T-cell (primary cell): ENCODE measurements at regions not wholly inside any gene's neighbourhood (a gene's known extent, or its start where the extent isn't known, plus 50 kb on each side); places are given as distances from the start of the nearest gene placed in this dataset.

Experiments used
- ATAC-seq, 4 experiments: fragments of 200-7000 bp in 3 of 4; fragments of 150-1000 bp in 1 of 4; cut with Tn5 transposase; replicated peaks in 1 of 4; 1 replicate in 3 of 4; 2 replicates in 1 of 4; pipeline ENCODE4 v1.10.0; 2021; ENCODE audit warnings: moderate library complexity in 3 of 4, mild to moderate bottlenecking in 2 of 4, moderate number of reproducible peaks in 1 of 4
- CTCF ChIA-PET, 2 donors: fragments of 300-600 bp; sonication (Branson Sonifier 250); formaldehyde crosslinking; loops; one replicate each; lab custom pipeline; 2022; ENCODE audit warnings: antibody characterized with exemption in 2 of 2; lab: Charles Lee
- POLR2A ChIA-PET, 2 donors: fragments of 300-600 bp; sonication (Branson Sonifier 250); formaldehyde crosslinking; loops; one replicate each; lab custom pipeline; 2022; ENCODE audit warnings: antibody characterized with exemption in 2 of 2; lab: Charles Lee
- DNase-seq, 35 experiments: peaks; one replicate each; pipeline versions ENCODE4 v3.0.0 to v3.0.0-alpha.2; 2013 to 2023
- H3K27ac ChIP-seq: one replicate; pipeline ENCODE4 v1.5.1; 2013; ENCODE audit warnings: low read length
- H3K27me3 ChIP-seq, 2 experiments: replicated peaks in 1 of 2; 1 replicate in 1 of 2; 2 replicates in 1 of 2; pipeline versions ENCODE4 v1.6.1 to v1.7.0; 2013; ENCODE audit warnings: low read length in 1 of 2, mixed read lengths in 1 of 2; ENCODE audit not compliant: control insufficient read depth in 2 of 2, insufficient read depth in 2 of 2; ENCODE audit errors: extremely low read depth in 1 of 2
- H3K36me3 ChIP-seq, 2 donors: 1 replicate in 1 of 2; 2 replicates in 1 of 2; pipeline versions ENCODE4 v1.6.1 to v1.7.0; 2013; ENCODE audit warnings: low read length in 1 of 2; ENCODE audit not compliant: control insufficient read depth in 2 of 2, insufficient read depth in 1 of 2; ENCODE audit errors: extremely low read depth in 1 of 2
- H3K4me1 ChIP-seq, 2 experiments: 1 replicate in 1 of 2; 2 replicates in 1 of 2; pipeline versions ENCODE4 v1.6.1 to v1.7.0; 2013; ENCODE audit warnings: low read length in 2 of 2, mixed read lengths in 1 of 2; ENCODE audit not compliant: insufficient read depth in 2 of 2, control insufficient read depth in 1 of 2; ENCODE audit errors: extremely low read depth in 1 of 2
- H3K4me3 ChIP-seq, 2 donors: 1 replicate in 1 of 2; 2 replicates in 1 of 2; pipeline versions ENCODE4 v1.5.1 to v1.7.0; 2013; ENCODE audit warnings: mild to moderate bottlenecking in 2 of 2, low read length in 1 of 2, moderate library complexity in 1 of 2; ENCODE audit not compliant: control insufficient read depth in 1 of 2; ENCODE audit errors: extremely low read depth in 1 of 2
- H3K9me3 ChIP-seq: 2 replicates; pipeline ENCODE4 v1.7.0; 2013
- H3K27ac Mint-ChIP-seq, 2 donors: one replicate each; pipeline ENCODE4 v1.8.0; 2020 to 2021; ENCODE audit warnings: mild to moderate bottlenecking in 2 of 2, mixed read lengths in 2 of 2
- H3K27me3 Mint-ChIP-seq, 2 donors: one replicate each; pipeline ENCODE4 v1.8.0; 2021 to 2022; ENCODE audit warnings: mixed read lengths in 2 of 2
- H3K36me3 Mint-ChIP-seq: one replicate; pipeline ENCODE4 v1.8.0; 2021; ENCODE audit warnings: mixed read lengths
- H3K4me1 Mint-ChIP-seq, 3 donors: one replicate each; pipeline ENCODE4 v1.8.0; 2020 to 2022; ENCODE audit warnings: mixed read lengths in 3 of 3, mild to moderate bottlenecking in 1 of 3
- H3K4me3 Mint-ChIP-seq, 3 donors: one replicate each; pipeline ENCODE4 v1.8.0; 2020 to 2022; ENCODE audit warnings: mild to moderate bottlenecking in 3 of 3, mixed read lengths in 3 of 3, moderate library complexity in 3 of 3
- H3K9me3 Mint-ChIP-seq, 3 donors: one replicate each; pipeline ENCODE4 v1.8.0; 2020 to 2022; ENCODE audit warnings: mixed read lengths in 3 of 3
- WGBS: methylation state at CpG from one replicate; pipeline ENCODE4 v1.1.5; 2013; ENCODE audit warnings: missing lambda C conversion rate; ENCODE audit not compliant: insufficient coverage; 5-methylcytosine and 5-hydroxymethylcytosine counted together

GRCh38 chr2:220226076-220226475 lies 598.6 kb downstream of the SLC4A3 start:
- Mint-ChIP-seq H3K36me3 (no peaks in the 10 kb centered on the region), H3K9me3 (no peaks in the 10 kb centered on the region), H3K4me3 (no peak overlapping the region), H3K27ac (no peak overlapping the region), H3K4me1 (no peaks in the 10 kb centered on the region), H3K27me3 (peaks cover 0 to 3% of the 10 kb centered on the region in 2 donors)
- DNase-seq (no peak), ATAC-seq (no peak)
- H3K4me3 ChIP-seq = no peak overlapping the region
- WGBS = 81% methylated on average over 2 of the region's 2 CpGs
- ChIA-PET CTCF (no interaction called here), POLR2A (no interaction called here)
- peaks cover 0 to 2% of the 10 kb centered on the region in 2 experiments for H3K27me3 ChIP-seq
- no peaks in the 10 kb centered on the region for H3K9me3 ChIP-seq
- H3K4me1 ChIP-seq = no peaks in the 10 kb centered on the region
- no peak overlapping the region for H3K27ac ChIP-seq
- no peaks in the 10 kb centered on the region for H3K36me3 ChIP-seq

GRCh38 chr2:220226546-220226945 lies 599.1 kb downstream of the SLC4A3 start:
- ChIA-PET CTCF (no interaction called here), POLR2A (no interaction called here)
- Mint-ChIP-seq H3K27ac (no peak overlapping the region), H3K36me3 (no peaks in the 10 kb centered on the region), H3K27me3 (peaks cover 0 to 3% of the 10 kb centered on the region in 2 donors), H3K4me3 (no peak overlapping the region), H3K9me3 (no peaks in the 10 kb centered on the region), H3K4me1 (no peaks in the 10 kb centered on the region)
- DNase-seq (no peak), ATAC-seq (no peak)
- Histone ChIP-seq H3K4me1 (no peaks in the 10 kb centered on the region), H3K27ac (no peak overlapping the region), H3K4me3 (no peak overlapping the region), H3K9me3 (no peaks in the 10 kb centered on the region), H3K36me3 (no peaks in the 10 kb centered on the region), H3K27me3 (peaks cover 0 to 2% of the 10 kb centered on the region in 2 experiments)
- WGBS = no CpG with 5 or more reads among the region's 1 CpG

- POLR2A ChIA-PET = no interaction called here
Observed at GRCh38 chr2:220227266-220227920, 600.0 kb downstream of the SLC4A3 start.

GRCh38 chr2:220228310-220229006 lies 601.0 kb downstream of the SLC4A3 start:
- Histone ChIP-seq H3K9me3 (no peaks in the 10 kb centered on the region), H3K27me3 (peaks cover 0 to 2% of the 10 kb centered on the region in 2 experiments), H3K4me3 (no peak overlapping the region), H3K27ac (no peak overlapping the region), H3K36me3 (no peaks in the 10 kb centered on the region), H3K4me1 (no peaks in the 10 kb centered on the region)
- ATAC-seq (no peak), DNase-seq (no peak)
- Mint-ChIP-seq H3K27ac (no peak overlapping the region), H3K36me3 (no peaks in the 10 kb centered on the region), H3K4me1 (no peaks in the 10 kb centered on the region), H3K4me3 (no peak overlapping the region), H3K27me3 (peaks cover 0 to 3% of the 10 kb centered on the region in 2 donors), H3K9me3 (no peaks in the 10 kb centered on the region)
- ChIA-PET CTCF (no interaction called here), POLR2A (no interaction called here)
- 64% methylated on average over 5 of the region's 8 CpGs for WGBS

More at GRCh38 chr2:220227266-220227920, 600.0 kb downstream of the SLC4A3 start:
- DNase-seq (no peak), ATAC-seq (no peak)
- Mint-ChIP-seq H3K4me1 (no peaks in the 10 kb centered on the region), H3K36me3 (no peaks in the 10 kb centered on the region), H3K27ac (no peak overlapping the region), H3K9me3 (no peaks in the 10 kb centered on the region), H3K4me3 (no peak overlapping the region), H3K27me3 (peaks cover 0 to 3% of the 10 kb centered on the region in 2 donors)
- H3K27ac ChIP-seq = no peak overlapping the region
- H3K4me3 ChIP-seq = no peak overlapping the region
- CTCF ChIA-PET = no interaction called here
- H3K4me1 ChIP-seq = no peaks in the 10 kb centered on the region
- no peaks in the 10 kb centered on the region for H3K9me3 ChIP-seq
- 100% methylated on average over 1 of the region's 4 CpGs for WGBS
- no peaks in the 10 kb centered on the region for H3K36me3 ChIP-seq
- peaks cover 0 to 2% of the 10 kb centered on the region in 2 experiments for H3K27me3 ChIP-seq

- POLR2A ChIA-PET = no interaction called here
- Mint-ChIP-seq H3K4me3 (no peak overlapping the region), H3K36me3 (no peaks in the 10 kb centered on the region), H3K9me3 (peaks cover 0 to 3% (median 3%) of the 10 kb centered on the region in 3 donors), H3K27ac (no peak overlapping the region), H3K27me3 (no peaks in the 10 kb centered on the region), H3K4me1 (no peaks in the 10 kb centered on the region)
- no peak for ATAC-seq
- H3K27me3 ChIP-seq = no peaks in the 10 kb centered on the region
- no peaks in the 10 kb centered on the region for H3K36me3 ChIP-seq
- WGBS = no CpG with 5 or more reads among the region's 1 CpG
- H3K27ac ChIP-seq = no peak overlapping the region
- no peaks in the 10 kb centered on the region for H3K9me3 ChIP-seq
- CTCF ChIA-PET = no interaction called here
- DNase-seq = no peak
- no peak overlapping the region for H3K4me3 ChIP-seq
- H3K4me1 ChIP-seq = no peaks in the 10 kb centered on the region
Observed at GRCh38 chr2:220240641-220241040, 613.2 kb downstream of the SLC4A3 start.

- Histone ChIP-seq H3K9me3 (no peaks in the 10 kb centered on the region), H3K27ac (no peak overlapping the region), H3K4me3 (no peak overlapping the region), H3K27me3 (no peaks in the 10 kb centered on the region), H3K36me3 (no peaks in the 10 kb centered on the region), H3K4me1 (no peaks in the 10 kb centered on the region)
- Mint-ChIP-seq H3K36me3 (no peaks in the 10 kb centered on the region), H3K27ac (no peak overlapping the region), H3K9me3 (peaks cover 0 to 3% (median 3%) of the 10 kb centered on the region in 3 donors), H3K27me3 (no peaks in the 10 kb centered on the region), H3K4me3 (no peak overlapping the region), H3K4me1 (no peaks in the 10 kb centered on the region)
- CTCF ChIA-PET = no interaction called here
- no peak for DNase-seq
- no peak for ATAC-seq
- POLR2A ChIA-PET = no interaction called here
- no CpG with 5 or more reads among the region's 2 CpGs for WGBS
Observed at GRCh38 chr2:220241423-220241822, 614.0 kb downstream of the SLC4A3 start.
